ENCODE measurements at regions not wholly inside any gene's neighbourhood (a gene's known extent, or its start where the extent isn't known, plus 50 kb on each side); places are given as distances from the start of the nearest gene placed in this dataset.

- no peak for DNase-seq (ENCODE audit: extremely low spot score in 2 of 2)
- Histone ChIP-seq H3K4me3 (no peak overlapping the region), H3K27ac (no peak overlapping the region), H3K9me3 (no peaks in the 10 kb centered on the region), H3K36me3 (no peaks in the 10 kb centered on the region), H3K27me3 (no peaks in the 10 kb centered on the region), H3K4me1 (no peaks in the 10 kb centered on the region)
- intact Hi-C loops (cut with DNase I): no loop called here
- TF ChIP-seq CTCF (IDR thresholded peaks at IDR 0.05) (no peak), POLR2A (IDR thresholded peaks at IDR 0.05) (no peak)
These were observed 117.9 kb upstream of the COL6A5 start for GRCh38 chr3:130227540-130227939.

- Histone ChIP-seq H3K27ac (no peak overlapping the region), H3K9me3 (no peaks in the 10 kb centered on the region), H3K4me3 (no peak overlapping the region), H3K36me3 (no peaks in the 10 kb centered on the region), H3K4me1 (no peaks in the 10 kb centered on the region), H3K27me3 (no peaks in the 10 kb centered on the region)
- no peak for DNase-seq (ENCODE audit: extremely low spot score in 2 of 2)
- no peak for TF ChIP-seq POLR2A (IDR thresholded peaks at IDR 0.05)
- TF ChIP-seq CTCF (IDR thresholded peaks at IDR 0.05): no peak
- intact Hi-C loops (cut with DNase I): no loop called here
These were observed 102.5 kb upstream of the COL6A5 start for GRCh38 chr3:130242850-130243569.

DNA sequence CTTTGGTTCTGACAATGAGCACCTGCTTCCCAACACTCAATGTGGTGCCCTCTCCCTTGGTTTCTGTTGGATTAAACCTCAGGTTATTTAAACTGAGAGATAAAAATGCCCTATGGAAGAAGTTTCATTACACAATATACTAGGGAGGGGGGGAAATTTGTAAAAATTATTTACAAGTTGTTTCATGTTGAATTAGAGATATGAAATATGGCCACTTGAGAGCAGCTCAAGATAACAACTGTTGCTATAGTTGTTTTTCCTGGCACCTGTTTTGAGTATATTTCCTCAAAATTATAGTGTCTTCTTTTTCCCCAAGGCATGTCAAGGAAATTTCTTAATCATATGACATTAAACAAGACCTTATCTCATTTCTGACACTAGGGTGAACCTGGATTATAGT lies 101.7 kb upstream of the COL6A5 start:
- Histone ChIP-seq H3K9me3 (no peaks in the 10 kb centered on the region), H3K4me3 (no peak overlapping the region), H3K4me1 (no peaks in the 10 kb centered on the region), H3K27me3 (no peaks in the 10 kb centered on the region), H3K27ac (no peak overlapping the region), H3K36me3 (no peaks in the 10 kb centered on the region)
- intact Hi-C loops (cut with DNase I): no loop called here
- TF ChIP-seq POLR2A (IDR thresholded peaks at IDR 0.05): no peak
- no peak for TF ChIP-seq POLR2AphosphoS5 (IDR thresholded peaks at IDR 0.05; ENCODE audit: insufficient read depth in 1 of 2, low read depth in 1 of 2)
- no peak for TF ChIP-seq CTCF (IDR thresholded peaks at IDR 0.05)
- no peak for DNase-seq (ENCODE audit: extremely low spot score in 2 of 2)

- intact Hi-C loops (cut with DNase I): no loop called here
- DNase-seq (ENCODE audit: extremely low spot score in 2 of 2): no peak
- Histone ChIP-seq H3K4me1 (no peaks in the 10 kb centered on the region), H3K27me3 (no peaks in the 10 kb centered on the region), H3K36me3 (no peaks in the 10 kb centered on the region), H3K4me3 (no peak overlapping the region), H3K9me3 (no peaks in the 10 kb centered on the region), H3K27ac (no peak overlapping the region)
- TF ChIP-seq POLR2AphosphoS5 (IDR thresholded peaks at IDR 0.05; ENCODE audit: insufficient read depth in 1 of 2, low read depth in 1 of 2) (no peak), CTCF (IDR thresholded peaks at IDR 0.05) (no peak), POLR2A (IDR thresholded peaks at IDR 0.05) (no peak)
These were observed 94.5 kb upstream of the COL6A5 start for GRCh38 chr3:130250982-130251381.

GRCh38 chr3:130255442-130255841 lies 90.0 kb upstream of the COL6A5 start:
- H3K27ac ChIP-seq: no peak overlapping the region
- no peaks in the 10 kb centered on the region for H3K9me3 ChIP-seq
- H3K4me1 ChIP-seq: no peaks in the 10 kb centered on the region
- H3K27me3 ChIP-seq: no peaks in the 10 kb centered on the region
- no peak overlapping the region for H3K4me3 ChIP-seq
- intact Hi-C loops (cut with DNase I): no loop called here
- H3K36me3 ChIP-seq: no peaks in the 10 kb centered on the region
- no peak for DNase-seq (ENCODE audit: extremely low spot score in 2 of 2)
- no peak for TF ChIP-seq CTCF (IDR thresholded peaks at IDR 0.05)
